ENCODE measurements at regions not wholly inside any gene's neighbourhood (a gene's known extent, or its start where the extent isn't known, plus 50 kb on each side); places are given as distances from the start of the nearest gene placed in this dataset.
"Not testable (repeated sequence)": the region's sequence is repeated elsewhere in the genome, so short reads cannot be mapped to it uniquely, and the experiment has no call there.

DNA sequence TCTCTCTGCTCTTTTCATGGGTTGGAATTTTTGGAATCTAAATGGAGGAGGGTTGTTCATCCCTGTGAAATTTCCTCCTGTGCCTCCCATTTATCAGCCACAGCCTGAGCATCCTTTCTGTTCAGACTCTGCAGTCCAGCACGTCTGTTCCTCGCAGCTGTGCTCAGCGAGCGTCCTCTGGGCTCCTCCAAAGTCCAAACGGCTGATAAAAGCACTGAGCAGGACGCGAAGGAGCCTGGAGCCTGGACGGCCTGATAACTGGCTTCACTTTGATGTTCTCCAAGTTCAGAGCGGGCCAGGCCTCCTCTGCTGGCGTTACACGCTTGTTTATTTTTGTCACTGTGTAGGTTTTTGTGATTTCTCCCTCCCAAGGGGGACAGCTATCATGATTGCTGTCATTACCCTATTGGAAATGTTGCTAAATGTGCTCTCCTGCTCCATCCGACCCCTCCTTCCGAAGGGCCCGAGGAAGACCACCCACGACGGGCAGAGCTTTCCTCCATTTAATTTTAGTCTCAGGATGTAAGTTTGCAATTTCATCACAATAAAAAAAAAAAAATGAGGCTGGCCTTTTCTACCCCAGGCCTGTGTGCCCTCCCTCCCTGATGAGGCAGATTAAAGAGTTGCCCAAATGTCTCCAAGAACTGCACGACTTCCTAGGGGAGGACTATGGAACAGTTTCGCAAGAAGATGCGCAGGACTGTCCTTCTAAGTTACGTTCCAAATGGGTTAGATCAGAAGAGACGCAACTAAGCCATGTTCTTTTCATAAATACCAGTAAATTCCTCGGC lies 290.5 kb upstream of the FOXF1 start:
- no peak for DNase-seq

DNA sequence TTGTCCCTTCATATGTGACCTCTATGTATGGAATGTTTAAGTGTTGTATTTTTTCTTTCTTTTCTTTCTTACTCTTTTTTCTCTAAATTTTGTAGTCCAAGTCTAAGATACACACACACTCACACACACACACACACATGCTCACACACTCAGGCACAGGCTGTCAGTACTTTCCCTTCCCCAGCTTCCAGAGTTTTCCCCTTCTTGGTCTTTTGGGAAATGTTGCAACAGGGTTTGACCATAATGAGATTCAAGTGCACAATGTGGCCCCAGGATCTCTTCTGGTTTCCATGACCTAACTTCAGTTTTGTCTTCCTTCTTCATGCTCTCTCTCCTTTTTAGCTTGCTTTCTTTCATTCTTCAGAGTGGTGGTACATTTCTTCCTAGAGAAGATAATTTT lies 289.8 kb upstream of the FOXF1 start:
- no peak for DNase-seq

DNA sequence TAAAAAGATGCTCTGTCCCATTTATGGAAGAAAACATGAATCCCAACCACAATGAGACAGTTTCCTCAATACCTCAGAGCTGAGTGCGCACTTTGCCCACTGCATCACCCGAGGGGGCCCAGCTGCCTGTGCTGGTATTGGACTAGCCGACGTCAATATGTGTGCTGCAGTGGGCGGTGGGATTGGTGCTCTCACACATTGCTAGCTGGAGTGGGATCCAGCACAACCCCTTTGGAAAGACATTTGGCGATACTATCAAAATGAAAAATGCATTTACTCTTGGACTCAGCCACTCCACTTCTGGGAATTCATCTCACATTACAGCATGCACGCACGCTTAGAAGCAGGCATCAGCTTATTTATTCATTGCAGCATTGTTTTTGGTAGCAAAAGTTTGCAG lies 289.2 kb upstream of the FOXF1 start:
- no peak for DNase-seq

DNA sequence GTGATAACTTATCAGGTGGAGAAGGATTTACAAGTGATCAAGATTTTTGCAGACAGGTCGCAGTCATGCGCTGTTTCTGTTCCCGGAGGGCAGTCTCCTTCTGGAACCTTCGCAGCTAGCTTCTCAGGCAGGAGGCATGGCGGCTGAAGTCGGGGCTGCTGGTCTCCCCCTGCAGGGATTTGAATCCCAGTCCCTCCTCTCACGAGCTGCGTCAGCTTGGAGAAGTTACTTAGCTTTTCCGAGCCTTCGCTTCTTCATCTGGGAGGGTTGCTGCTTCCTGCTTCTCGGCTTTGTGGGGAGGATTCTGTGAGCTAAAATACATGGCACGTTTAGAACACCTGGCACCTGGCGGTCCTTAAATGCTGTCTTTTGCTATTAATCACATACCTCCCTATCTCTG lies 287.8 kb upstream of the FOXF1 start:
- no peak for DNase-seq

DNA sequence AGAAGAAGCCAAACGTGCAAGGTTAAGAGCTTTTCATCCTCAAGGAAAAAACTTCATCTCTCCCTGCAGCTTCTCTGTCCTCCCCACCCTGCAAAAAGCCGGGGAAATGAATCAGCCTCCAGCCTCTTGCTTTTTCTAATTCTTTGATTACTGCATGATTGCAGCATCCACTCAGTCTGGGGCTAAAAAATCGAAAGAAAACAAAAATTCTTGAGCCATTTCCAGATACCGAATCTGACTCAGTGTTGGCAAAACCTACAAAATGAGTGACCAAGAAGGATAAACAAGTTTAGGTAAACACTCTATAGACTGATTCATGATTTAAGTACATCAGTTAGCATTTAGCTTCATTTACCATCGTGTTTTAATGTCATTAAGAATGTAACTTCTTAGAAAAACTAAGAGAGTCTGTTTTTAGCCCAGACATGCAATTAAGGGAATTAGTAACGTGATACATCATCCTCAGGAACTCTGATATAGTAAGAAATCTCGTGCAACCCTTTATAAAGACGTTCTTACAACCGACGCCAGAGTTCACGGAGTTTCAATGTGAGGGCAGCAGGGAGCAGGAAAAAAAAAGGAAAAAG lies 287.3 kb upstream of the FOXF1 start:
- DNase-seq = no peak

DNA sequence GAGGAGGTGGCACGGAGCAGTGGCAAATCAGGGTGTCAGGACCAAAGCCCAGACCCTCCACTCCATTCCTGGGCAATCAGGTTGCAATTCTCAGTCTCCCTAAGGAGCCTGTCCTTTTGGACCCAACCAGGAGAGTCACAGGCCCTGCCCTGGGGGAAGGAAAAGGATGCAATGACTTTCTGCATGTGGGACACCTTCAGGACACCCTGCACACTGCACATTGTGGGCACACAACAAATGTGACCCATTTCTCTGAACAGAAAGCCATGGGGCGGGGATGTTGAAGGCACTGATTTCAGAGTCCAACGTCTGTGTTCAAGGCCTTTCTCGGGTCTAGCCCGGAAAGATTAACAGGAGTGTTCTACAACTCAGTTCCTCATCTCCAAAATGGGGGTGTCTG lies 286.2 kb upstream of the FOXF1 start:
- no peak for DNase-seq

DNA sequence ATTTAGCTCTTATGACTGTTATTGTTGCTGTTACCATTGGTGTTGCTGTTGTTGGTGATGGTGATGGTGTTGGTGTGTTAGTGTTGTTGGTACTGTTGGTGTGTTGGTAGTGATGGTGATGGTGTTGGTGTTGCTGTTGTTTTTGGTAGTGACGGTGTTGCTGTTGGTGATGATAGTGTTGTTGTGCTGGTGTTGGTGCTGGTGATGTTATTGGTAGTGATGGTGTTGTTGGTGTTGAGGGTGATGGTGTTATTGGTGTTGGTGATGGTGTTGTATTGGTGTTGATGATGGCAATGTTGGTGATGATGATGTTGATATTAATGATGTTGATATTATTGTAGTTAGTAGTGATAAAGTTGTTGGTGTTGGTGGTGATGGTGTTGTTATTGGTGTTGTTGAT lies 285.7 kb upstream of the FOXF1 start:
- DNase-seq = no peak

DNA sequence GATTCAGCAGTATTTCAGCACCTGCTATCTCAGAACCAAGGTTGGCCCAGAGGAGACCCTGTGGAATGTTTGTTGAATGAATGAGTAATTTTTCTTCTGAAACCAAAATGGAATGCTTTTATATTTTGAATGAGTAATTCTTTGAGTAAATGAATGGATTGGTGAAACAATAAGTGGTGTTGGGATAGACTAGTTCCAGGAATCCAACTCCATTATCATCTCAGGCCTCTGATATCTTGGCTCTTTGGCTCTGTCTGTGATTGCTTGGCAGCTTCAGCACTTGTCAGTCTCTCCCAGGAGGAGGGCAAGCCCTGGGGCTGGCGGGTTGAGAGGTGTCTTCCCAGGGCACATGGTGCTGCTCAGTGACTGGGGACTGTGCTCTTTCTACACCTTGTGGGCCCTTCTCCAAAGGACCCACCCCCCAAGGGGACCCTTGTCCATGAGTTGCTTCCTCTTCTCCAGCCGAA lies 284.4 kb upstream of the FOXF1 start:
- no peak for DNase-seq

DNA sequence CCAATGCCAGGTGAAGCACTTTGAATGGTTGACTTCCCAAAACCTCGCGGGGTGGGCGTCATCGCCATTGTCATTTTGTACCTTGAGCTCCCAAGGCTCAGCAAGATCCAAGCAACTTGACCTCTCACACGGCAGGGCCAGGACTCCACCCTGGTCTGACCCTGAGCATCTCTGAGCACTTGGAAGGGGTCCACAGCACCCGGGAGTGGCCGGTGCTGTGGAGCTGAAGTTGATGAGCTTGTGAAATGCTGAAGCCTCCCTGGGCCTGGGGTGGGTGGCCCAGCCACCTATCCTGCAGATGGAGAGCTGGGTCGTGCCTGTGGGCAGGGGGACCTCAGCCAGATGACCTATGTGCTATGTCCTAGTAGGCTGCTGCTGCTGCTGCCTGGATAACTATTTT lies 283.3 kb upstream of the FOXF1 start:
- no peak for DNase-seq

DNA sequence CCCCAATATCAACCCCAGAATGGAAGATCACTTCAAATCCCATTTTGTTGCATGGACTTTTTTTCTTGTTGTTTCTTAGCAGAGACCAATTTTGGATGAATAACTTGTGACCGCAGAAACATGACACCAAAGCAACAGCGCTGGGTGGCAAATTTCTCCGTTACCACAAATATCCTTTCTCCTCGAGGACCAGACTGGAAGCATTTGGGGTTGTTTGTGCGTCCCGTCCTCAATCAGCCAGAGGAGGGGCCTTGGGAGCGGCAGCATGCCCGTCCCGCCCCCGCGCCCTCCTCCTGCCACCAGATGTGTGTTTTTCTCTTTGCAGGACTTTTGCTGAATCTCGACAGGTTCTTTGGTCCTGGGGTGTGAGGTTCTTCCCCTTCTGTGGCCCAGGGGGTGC lies 282.5 kb upstream of the FOXF1 start:
- DNase-seq = no peak

DNA sequence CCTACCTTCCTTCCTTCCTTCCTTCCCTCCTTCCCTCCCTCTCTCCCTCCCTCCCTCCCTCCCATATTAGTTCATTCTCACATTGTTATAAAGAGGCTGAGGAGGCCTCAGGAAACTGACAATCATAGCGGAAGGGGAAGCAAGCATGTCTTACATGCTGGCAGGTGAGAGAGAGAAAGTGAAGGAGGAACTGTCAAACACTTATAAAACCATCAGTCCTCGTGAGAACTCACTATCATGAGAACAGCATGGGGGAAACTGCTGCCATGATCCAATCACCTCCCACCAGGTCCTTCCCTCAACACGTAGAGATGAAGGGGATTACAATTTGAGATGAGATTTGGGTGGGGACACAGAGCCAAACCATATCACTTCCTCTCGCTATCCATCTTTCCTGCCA lies 281.6 kb upstream of the FOXF1 start:
- DNase-seq = no peak

DNA sequence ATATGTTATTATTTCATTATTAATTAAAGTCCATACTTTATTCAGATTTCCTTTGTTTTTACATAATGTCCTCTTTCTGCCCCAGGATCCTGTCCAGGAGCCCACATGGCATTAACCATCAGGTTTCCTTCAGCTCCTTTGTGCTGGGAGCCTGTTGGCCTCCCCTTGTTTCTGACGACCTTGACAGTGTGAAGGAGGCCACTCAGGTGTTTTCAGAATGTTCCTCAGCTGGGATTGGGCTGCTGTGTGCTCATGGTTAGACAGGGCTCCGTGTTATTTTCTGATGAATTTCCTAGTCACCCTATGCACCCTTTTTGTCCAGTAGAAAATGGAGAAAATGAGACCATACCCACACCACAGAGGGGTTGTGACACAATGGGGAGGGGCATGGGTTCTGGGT lies 281.0 kb upstream of the FOXF1 start:
- DNase-seq = no peak

DNA sequence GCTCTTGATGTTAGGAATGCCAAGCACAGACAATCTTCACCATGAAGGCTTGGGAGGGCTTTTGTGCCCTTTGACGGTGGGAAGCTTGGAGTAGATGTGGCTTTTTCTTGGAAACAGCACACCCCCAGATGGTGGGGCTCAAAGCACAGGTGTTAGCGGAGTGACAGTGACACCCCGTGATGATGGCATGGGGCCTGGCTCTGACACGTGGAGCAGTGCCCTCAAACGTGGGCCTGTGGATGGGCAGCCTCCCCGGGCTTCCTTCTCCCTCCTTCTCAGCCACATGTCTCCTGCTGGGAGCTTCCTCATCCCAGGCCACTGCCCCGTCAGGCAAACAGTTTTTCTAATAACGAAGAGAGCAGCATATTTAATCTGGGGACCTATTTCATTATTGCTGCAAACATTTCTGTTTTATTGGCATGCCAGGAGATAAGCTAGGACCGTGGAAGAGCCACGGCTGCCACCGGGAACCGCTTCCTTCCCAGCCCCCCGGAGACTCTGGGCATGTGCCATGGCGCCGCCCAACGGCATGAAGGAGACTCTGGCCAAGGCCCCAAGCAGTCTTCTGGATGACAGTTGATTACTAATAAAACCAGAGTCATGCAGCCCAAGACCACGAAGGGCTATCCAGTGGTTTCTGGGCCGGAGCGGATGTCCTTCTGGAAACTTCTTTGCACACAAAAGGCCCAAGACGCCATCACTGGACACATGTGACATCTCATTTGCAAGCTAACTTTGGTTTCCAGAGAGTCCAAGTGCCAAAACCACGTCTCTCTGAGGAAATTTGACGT lies 280.3 kb upstream of the FOXF1 start:
- no peak for DNase-seq

DNA sequence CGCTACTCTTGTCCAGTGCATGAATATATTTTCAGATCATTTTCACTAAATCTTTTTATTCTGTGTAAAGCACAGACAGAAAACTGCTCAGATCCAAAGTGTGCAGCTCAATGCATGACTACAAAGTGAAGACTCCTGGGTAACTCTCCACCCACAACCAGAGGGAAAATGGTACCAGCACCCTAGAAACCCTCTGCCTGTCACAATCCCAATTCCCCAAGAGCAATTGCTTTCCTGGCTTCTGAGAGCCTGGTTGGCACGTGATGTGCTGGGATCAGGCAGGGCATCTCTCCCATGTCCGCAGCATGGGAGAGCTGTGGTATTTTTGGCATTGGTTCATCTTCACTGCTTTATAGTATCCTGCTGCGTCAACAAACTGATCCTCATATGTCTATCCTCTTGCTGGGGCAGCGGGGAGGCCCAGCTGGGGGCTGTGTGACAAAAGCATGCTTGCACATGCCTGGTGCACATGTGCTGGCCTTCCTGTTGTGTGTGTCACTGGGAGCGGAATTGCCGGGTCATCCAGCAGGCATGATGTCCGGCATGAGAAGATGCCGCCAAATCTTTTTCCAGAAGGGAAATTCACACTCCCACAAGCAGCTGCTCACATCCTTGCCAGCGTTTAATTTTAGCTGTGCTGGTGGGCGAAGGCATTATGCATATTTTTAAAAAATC lies 278.9 kb upstream of the FOXF1 start:
- no peak for DNase-seq

DNA sequence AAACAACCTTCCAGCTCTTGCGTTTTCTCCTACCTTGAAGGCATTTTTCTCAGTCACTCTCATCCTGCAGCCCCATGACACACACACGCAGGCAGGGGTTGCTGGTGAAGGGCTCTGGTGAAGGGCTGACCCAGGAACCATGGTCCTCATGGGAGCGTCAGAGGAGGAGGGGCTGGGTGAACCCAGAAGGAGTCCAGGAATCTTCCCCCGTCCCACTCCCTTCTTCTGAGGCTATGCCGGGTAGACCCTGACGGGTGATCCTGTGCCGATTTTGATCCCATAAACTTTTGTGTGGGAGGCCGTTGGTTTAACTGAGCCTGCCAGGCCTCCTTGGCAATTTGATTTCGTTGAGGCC lies 278.4 kb upstream of the FOXF1 start:
- DNase-seq = no peak

DNA sequence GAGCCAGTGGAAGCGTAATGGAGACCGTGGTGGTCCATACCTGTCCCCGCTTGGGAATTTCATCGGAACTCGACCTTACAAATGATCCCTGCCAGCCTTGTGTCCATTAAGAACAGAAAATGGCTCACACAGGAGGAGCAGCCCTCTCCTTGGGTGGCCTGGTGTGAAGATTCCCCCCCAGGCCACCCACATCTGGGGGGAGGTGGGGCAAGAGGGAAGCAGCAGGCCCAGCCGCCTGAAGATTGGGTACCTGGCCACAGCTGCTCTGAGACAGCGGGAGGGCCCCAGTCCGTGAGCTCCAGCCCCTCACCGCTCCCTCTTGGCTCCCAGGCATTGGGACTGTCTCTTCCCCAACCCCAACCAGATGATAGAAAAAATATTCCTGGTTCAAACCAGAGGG lies 277.8 kb upstream of the FOXF1 start:
- DNase-seq = no peak

DNA sequence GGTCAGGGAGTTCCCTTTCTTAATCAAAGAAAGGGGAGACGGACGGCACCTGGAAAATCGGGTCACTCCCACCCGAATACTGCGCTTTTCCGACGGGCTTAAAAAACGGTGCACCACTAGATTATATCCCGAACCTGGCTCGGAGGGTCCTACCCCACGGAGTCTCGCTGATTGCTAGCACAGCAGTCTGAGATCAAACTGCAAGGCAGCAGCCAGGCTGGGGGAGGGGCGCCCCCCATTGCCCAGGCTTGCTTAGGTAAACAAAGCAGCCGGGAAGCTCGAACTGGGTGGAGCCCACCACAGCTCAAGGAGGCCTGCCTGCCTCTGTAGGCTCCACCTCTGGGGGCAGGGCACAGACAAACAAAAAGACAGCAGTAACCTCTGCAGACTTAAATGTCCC lies 276.8 kb upstream of the FOXF1 start:
- not testable (repeated sequence) for DNase-seq

DNA sequence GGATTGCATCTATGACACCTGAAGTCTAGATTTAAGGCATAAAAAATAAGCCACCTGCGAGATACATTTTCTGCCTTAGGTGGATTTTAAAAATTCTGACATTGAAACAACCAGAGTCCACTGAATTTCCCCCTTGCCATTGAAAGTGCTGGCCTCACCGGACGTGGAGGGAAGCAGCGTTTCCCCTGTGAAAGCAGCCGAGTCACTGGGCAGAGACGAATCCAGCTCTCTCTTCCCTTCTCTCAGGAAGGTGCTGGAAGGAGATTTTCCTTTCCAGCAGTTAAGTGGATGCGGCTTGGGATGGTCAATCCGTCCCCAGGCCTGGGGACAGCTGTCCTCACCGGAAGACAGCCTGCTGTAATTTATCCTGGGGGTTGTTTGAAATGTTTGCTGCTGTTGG lies 270.9 kb upstream of the FOXF1 start:
- no peak for DNase-seq

DNA sequence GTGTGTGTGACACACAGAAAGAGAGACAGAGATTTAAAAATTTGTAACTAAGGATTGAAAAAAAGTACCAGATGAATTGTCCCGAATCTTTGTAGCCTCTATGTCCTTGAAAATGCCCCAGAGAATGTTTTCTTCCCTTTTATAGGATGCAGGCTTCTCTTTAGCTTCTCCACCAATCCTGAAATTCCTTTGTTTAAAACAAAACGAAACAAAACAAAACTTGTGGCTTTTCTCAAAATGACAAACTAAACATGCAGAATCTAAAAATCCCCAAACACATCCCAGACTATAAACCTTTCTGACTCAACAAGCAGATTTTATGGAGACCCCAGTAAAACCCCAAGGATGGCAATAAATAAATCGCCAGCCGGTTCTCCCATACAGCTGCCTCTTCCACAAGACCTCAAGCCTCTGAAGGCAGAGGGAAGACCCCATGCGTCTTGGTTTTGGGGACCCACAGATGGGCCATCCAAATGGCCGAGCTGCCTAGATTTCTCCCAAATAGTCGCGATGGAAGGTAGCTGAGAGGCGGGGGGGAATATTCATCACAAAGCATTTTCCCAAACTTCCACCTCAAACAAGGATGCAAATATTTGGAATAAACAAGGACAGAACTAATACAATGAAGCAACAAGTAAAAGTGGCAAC lies 269.5 kb upstream of the FOXF1 start:
- no peak for DNase-seq

DNA sequence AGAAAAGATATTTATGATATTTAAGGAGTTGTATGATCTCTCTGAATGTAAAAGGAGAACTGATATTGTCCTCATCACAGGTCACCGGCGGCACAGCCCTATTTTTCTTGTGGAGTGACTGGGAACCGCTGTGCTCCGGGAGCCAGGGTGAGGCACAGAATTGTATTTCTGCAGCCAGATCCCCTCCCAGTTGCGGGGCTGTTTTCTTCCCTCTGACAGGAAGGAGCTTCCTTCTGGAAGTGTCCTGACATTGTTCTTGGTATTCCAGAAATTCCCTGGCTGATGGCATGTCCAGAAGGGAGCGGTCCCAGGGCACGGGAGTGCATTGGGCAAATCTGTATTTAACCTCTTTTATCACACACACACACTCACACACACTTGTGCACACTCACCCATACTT lies 268.6 kb upstream of the FOXF1 start:
- no peak for DNase-seq

DNA sequence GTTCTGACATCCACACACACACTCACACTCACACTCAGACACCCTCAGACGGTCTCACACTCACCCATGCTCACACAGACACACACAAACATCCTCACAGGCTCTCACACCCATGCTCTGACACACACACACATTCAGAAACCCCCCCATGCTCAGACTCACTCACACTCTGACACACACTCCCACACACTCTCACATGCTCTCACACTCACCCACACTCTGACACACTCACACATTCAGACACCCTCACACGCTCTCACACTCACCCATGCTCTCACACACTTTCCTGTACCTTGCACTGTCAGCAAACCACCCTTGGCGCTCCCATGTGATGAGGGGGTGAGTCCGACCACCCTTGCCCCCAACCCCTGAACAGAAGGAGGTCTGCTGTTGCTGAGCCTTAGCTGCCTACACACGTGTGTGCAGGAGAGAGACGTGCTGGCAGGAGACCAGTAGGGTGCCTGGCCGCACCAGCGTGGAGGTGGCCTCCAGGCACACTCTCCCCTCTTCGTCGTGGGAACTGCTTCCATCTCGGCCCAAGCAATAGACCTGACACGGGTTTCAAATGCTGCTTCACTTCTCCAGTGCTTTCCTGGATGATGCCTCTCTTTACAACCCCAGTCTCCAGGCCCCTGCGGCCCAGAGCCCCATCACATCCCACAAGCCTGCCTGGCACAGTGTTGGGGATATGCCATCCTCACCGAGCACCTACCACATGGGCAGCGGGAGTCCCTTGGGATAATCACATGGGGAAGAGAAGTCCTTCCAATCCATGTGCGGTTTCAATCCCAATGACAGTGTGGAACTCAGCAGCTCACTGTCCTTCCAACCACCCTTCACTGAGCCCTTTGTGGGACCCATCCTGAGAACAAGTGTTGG lies 267.8 kb upstream of the FOXF1 start:
- DNase-seq = no peak

DNA sequence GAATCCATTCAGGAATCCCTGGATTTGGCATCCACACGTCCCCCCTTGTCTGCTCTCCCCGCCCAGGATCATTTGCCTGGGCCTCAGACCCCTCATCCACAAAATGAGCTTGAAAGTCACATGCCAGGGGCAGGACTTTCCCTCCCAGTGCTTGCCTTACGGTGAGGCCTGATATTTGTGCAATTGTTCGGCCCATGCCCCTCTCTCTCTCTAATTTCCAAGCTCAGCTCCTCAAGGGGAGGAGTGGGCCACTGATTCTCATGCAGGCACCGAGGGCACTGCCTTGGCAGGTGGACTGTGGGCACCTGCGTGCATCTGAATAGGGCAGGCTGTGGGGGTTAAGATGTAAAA lies 267.2 kb upstream of the FOXF1 start:
- DNase-seq = no peak
